ENCODE measurements at regions not wholly inside any gene's neighbourhood (a gene's known extent, or its start where the extent isn't known, plus 50 kb on each side); places are given as distances from the start of the nearest gene placed in this dataset.
A peak's percentile ranks its signal among the peaks of the same experiment; 100 is the strongest.

DNA sequence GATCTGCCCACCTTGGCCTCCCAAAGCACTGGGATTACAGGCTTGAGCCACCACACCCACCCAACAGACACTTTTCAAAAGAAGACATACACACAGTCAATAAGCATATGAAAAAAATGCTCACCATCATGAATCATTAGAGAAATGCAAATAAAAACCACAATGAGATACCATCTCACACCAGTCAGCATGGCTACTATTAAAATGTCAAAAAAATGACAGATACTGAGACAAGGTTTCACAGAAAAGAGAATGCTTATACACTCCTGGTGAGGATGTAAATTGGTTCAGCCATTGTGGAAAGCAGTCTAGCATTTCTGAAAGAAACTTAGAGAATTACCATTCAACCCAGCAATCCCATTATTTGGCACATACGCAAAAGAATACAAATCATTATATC lies 1947.2 kb downstream of the SUCLG1 start:
- Mint-ChIP-seq H3K4me1 (no peaks in the 10 kb centered on the region), H3K27me3 (no peaks in the 10 kb centered on the region), H3K36me3 (peaks cover 0 to 4% (median 0%) of the 10 kb centered on the region in 3 donors), H3K4me3 (peak overlapping the region in 1 of 10 donors; percentile 20), H3K9me3 (peaks cover 0 to 17% (median 7%) of the 10 kb centered on the region in 9 donors), H3K27ac (no peak overlapping the region)
- ATAC-seq (no peak), DNase-seq (no peak)
- POLR2A ChIA-PET = no interaction called here

DNA sequence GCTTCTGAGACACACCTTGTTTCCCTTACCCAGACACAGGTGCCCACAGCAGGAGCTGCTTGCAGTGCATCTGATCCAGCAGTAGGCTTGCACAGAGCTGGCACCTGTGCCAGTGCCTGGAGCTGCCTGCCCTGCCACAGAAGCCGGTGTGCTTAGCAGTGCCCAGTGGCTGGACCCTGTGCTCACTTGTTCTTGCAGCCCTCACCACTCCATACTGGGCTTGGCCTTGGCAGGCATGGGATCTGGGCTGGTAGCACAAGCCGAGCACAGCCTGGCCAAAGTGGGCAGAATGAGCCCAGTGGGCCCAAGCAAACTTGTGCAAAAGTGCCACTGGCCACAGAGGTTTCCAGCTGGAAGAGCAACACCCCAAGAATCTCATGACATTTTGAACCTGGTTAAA lies 1950.4 kb downstream of the SUCLG1 start:
- POLR2A ChIA-PET = no interaction called here
- peaks cover 0 to 4% (median 4%) of the 10 kb centered on the region in 3 donors for H3K36me3 Mint-ChIP-seq
- DNase-seq (no peak), ATAC-seq (no peak)
- H3K27me3 Mint-ChIP-seq = no peaks in the 10 kb centered on the region
- peaks cover 0 to 19% (median 7%) of the 10 kb centered on the region in 9 donors for H3K9me3 Mint-ChIP-seq
- H3K27ac Mint-ChIP-seq = no peak overlapping the region
- no peaks in the 10 kb centered on the region for H3K4me1 Mint-ChIP-seq
- H3K4me3 Mint-ChIP-seq = no peak overlapping the region

DNA sequence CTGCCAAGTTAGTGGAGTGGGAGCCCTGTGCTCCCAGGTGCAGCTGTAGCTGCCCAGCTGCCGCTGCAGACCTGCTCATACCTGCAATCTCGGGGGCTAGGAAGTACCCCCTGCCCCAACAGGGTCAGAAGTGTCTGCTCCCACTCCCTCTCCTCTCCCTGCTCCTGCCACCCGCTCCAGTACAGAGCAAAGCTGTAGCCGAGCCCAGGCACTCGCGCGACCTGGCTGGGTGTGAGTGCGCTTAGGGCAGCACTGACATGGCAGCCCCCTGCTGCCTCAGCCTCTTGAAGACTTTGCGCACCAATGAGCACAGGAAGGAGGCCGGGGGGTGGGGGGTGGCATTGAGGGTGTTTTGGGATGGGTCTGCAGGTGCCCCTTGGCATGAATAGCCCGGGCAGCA lies 1951.4 kb downstream of the SUCLG1 start:
- Mint-ChIP-seq H3K9me3 (peaks cover 0 to 30% (median 15%) of the 10 kb centered on the region in 9 donors), H3K4me3 (no peak overlapping the region), H3K27me3 (no peaks in the 10 kb centered on the region), H3K27ac (no peak overlapping the region), H3K36me3 (peaks cover 0 to 11% (median 4%) of the 10 kb centered on the region in 3 donors), H3K4me1 (no peaks in the 10 kb centered on the region)
- POLR2A ChIA-PET = no interaction called here
- ATAC-seq (no peak), DNase-seq (no peak)

DNA sequence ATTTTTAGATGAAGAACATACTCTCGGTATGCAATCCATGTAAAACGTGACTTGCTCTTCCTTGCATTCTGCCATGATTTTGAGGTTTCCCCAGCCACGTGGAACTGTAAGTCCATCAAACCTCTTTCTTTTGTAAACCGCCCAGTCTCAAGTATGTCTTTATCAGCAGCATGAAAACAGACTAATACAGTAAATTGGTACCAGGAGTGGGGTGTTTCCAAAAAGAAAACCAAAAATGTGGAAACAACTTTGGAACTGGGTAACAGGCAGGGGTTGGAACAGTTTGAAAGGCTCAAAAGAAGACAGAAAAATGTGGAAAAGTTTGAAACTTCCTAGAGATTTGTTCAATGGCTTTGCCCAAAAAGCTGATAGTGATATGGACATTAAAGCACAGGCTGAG lies 1957.9 kb downstream of the SUCLG1 start:
- Mint-ChIP-seq H3K4me3 (no peak overlapping the region), H3K36me3 (peaks cover 0 to 18% (median 5%) of the 10 kb centered on the region in 3 donors), H3K27ac (no peak overlapping the region), H3K9me3 (peaks cover 0 to 50% (median 25%) of the 10 kb centered on the region in 9 donors), H3K4me1 (no peaks in the 10 kb centered on the region), H3K27me3 (no peaks in the 10 kb centered on the region)
- DNase-seq = no peak
- ATAC-seq = no peak
- POLR2A ChIA-PET = no interaction called here

DNA sequence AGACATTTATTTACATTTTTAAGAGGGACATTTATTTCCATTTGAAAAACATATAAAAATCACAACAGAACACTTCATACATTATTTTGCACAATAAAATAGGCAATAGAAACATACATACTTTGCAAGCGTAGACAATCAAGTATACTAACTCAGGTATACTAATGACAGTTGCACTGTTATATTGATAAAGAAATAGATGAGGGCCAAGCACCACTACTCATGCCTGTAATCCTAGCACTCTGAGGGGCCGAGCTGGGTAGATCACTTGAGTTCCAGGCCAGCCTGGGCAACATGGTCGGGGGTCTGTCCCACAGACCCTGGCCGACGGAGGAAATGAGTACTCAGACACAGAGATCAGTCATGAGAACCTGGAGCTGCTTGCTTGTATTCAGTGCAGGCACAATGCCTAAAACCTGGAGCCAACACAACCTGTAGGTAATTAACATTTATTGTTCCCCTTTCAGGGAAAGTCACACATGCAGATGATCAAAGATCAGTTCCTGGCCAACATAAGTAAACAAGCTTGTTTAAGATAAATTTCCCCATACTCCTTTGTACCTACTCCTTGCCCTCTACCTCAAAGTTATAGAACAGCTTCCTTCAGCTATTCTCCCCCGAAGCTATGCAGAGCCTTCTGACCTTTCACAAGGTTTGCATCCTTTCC lies 1960.2 kb downstream of the SUCLG1 start:
- Mint-ChIP-seq H3K27ac (no peak overlapping the region), H3K4me3 (no peak overlapping the region), H3K27me3 (no peaks in the 10 kb centered on the region), H3K4me1 (no peaks in the 10 kb centered on the region), H3K36me3 (peaks cover 0 to 18% (median 2%) of the 10 kb centered on the region in 3 donors), H3K9me3 (peaks cover 0 to 50% (median 27%) of the 10 kb centered on the region in 9 donors)
- ATAC-seq = no peak
- no peak for DNase-seq
- POLR2A ChIA-PET = no interaction called here

DNA sequence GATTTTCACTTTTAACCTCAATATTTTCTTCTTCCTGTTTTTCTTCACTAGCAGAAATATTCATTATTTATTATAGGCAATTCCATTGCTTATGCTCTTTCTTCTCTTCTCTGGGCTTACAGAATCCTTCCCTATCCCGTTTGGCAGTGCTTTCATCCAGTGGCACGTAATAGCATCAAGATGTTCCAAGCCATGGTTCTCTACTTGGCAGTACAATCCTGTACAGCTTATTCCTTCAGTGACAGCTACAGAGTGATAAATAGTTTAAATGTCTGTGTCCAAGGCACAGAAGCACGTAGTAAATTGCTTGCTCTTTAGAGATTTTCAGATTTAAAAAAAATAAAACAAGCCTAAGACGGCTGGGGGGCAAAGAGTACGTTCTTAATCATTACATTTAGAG lies 1964.3 kb downstream of the SUCLG1 start:
- no peak for DNase-seq
- H3K36me3 Mint-ChIP-seq = no peaks in the 10 kb centered on the region
- no peak overlapping the region for H3K27ac Mint-ChIP-seq
- H3K4me3 Mint-ChIP-seq = no peak overlapping the region
- ATAC-seq = no peak
- POLR2A ChIA-PET = no interaction called here
- H3K27me3 Mint-ChIP-seq = no peaks in the 10 kb centered on the region
- no peaks in the 10 kb centered on the region for H3K4me1 Mint-ChIP-seq
- peaks cover 0 to 42% (median 8%) of the 10 kb centered on the region in 9 donors for H3K9me3 Mint-ChIP-seq

DNA sequence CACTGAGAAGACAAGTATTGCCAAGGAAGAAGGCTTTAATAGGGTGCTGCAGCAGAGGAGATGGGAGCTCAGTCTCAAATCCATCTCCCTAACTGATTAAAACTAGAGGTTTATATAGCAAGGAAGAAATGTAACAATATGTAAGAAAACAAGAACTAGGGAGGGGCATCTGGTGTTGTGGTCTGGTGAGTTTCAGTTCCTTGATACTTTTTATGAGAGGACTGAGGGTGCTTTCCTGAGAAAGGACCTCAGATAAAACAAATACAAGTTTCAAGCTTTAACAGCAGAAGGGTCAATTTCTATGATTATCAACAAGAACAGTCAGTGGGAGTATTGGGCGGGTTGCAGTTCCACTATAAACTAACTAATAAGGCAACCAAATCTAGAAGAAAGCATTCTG lies 1967.5 kb downstream of the SUCLG1 start:
- Mint-ChIP-seq H3K4me3 (no peak overlapping the region), H3K27ac (no peak overlapping the region), H3K27me3 (no peaks in the 10 kb centered on the region), H3K36me3 (no peaks in the 10 kb centered on the region), H3K4me1 (no peaks in the 10 kb centered on the region), H3K9me3 (peaks cover 0 to 29% (median 4%) of the 10 kb centered on the region in 9 donors)
- POLR2A ChIA-PET = no interaction called here
- no peak for ATAC-seq
- no peak for DNase-seq

DNA sequence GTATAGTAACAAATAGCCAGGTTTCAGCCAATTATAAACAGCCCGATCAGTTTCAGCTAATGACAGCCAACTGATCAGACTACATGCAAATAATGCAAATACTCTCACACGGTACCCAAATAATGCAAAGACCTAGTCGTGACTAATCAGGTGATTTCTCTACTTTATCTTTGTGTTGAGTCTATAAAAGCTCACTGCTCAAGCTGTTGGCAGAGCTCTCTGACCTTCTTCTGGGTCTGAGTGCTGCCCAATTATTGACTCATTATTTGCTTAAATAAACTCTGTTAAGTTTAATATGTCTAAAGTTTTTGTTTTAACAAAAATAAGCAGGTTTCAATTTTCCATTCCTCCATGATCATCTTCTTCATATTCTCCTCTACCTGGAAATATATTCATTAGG lies 1971.7 kb downstream of the SUCLG1 start:
- Mint-ChIP-seq H3K36me3 (no peaks in the 10 kb centered on the region), H3K4me3 (no peak overlapping the region), H3K9me3 (peaks cover 0 to 20% (median 4%) of the 10 kb centered on the region in 9 donors), H3K4me1 (no peaks in the 10 kb centered on the region), H3K27me3 (no peaks in the 10 kb centered on the region), H3K27ac (no peak overlapping the region)
- ATAC-seq (no peak), DNase-seq (no peak)
- POLR2A ChIA-PET = no interaction called here

DNA sequence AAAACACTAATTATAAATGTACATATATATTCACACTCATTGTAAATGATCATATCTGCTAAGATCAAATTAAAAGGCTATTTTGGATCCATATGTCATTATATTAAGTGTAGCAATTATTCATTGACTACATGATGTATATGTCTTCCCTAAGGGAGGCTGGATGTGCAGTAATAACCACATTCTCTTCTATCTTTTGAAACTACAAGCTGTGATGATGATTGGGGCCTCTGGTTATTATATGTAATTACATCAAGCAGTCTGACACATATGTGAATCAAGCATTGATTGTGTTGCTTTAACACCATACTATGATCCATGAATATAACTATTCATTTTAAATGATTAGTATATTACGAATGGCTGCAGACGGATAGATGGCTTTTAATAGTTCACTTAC lies 1973.4 kb downstream of the SUCLG1 start:
- H3K36me3 Mint-ChIP-seq = no peaks in the 10 kb centered on the region
- H3K27me3 Mint-ChIP-seq = no peaks in the 10 kb centered on the region
- H3K4me1 Mint-ChIP-seq = no peaks in the 10 kb centered on the region
- DNase-seq = no peak
- POLR2A ChIA-PET = no interaction called here
- H3K9me3 Mint-ChIP-seq = peaks cover 0 to 11% (median 5%) of the 10 kb centered on the region in 9 donors
- no peak overlapping the region for H3K4me3 Mint-ChIP-seq
- no peak overlapping the region for H3K27ac Mint-ChIP-seq
- no peak for ATAC-seq

DNA sequence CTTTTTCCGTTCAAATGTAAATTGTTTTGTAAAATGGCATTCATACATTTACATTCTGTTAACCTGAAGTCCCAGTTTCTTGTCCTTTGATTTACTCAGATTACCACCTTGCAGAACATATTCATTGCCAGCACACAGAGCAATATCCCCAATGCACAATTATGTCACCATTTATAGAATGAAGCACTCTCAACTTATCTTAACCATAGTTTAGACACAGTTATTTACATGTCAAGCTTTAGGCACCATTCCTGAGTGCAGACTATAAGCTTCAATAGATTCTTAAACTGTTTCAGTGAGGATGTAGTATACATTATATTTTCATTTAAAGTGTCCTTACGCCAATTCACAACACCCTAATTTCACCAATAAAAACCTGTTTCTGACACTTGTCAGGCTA lies 1977.9 kb downstream of the SUCLG1 start:
- Mint-ChIP-seq H3K36me3 (no peaks in the 10 kb centered on the region), H3K9me3 (peaks cover 2 to 16% (median 8%) of the 10 kb centered on the region in 9 donors), H3K27ac (no peak overlapping the region), H3K27me3 (no peaks in the 10 kb centered on the region), H3K4me1 (no peaks in the 10 kb centered on the region), H3K4me3 (no peak overlapping the region)
- no peak for DNase-seq
- no peak for ATAC-seq
- POLR2A ChIA-PET = no interaction called here

DNA sequence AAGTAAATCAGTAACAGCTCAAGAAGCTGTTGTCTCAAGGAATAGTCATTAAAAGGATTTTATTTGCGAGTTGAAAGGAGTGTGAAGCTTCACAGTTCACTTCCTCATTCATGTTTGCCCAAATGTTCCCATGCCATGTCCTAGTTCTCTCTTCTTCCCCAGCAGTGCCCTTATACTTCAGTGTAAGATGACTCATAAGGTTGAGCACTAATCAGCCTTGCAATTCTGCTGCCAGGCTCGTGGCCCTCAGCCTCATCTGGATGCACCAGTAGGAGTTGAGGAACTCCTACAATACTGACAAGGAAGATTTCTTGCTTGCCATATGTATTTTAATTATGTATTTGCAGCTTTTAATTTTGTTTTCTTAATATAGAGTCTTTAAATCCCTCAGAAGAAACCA lies 1980.4 kb downstream of the SUCLG1 start:
- no peaks in the 10 kb centered on the region for H3K36me3 Mint-ChIP-seq
- no peak for DNase-seq
- H3K27ac Mint-ChIP-seq = no peak overlapping the region
- no peaks in the 10 kb centered on the region for H3K4me1 Mint-ChIP-seq
- H3K4me3 Mint-ChIP-seq = no peak overlapping the region
- POLR2A ChIA-PET = no interaction called here
- no peak for ATAC-seq
- no peaks in the 10 kb centered on the region for H3K27me3 Mint-ChIP-seq
- H3K9me3 Mint-ChIP-seq = peaks cover 2 to 16% (median 6%) of the 10 kb centered on the region in 9 donors

DNA sequence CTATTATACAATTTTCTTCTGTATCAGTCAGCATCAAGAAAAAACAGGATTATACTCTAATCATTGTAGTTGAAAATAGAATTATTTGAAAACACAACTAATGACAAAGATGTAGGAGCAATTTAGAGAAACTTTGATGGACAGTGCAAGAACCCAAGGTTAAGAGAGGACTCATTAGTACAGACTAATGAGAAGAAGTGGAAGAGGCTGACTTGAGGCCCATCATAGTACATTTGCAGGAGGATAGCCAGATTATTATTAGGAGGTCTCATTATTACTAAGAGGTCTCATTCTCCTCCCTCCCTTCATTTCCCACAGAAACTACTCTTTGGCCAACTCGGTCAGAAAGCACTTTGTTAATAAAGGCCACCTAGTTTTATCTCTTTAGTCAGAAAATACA lies 1983.0 kb downstream of the SUCLG1 start:
- ATAC-seq (no peak), DNase-seq (no peak)
- no peaks in the 10 kb centered on the region for H3K4me1 Mint-ChIP-seq
- no peak overlapping the region for H3K4me3 Mint-ChIP-seq
- no peaks in the 10 kb centered on the region for H3K36me3 Mint-ChIP-seq
- H3K9me3 Mint-ChIP-seq = peaks cover 0 to 18% (median 5%) of the 10 kb centered on the region in 9 donors
- no peaks in the 10 kb centered on the region for H3K27me3 Mint-ChIP-seq
- POLR2A ChIA-PET = no interaction called here
- no peak overlapping the region for H3K27ac Mint-ChIP-seq

DNA sequence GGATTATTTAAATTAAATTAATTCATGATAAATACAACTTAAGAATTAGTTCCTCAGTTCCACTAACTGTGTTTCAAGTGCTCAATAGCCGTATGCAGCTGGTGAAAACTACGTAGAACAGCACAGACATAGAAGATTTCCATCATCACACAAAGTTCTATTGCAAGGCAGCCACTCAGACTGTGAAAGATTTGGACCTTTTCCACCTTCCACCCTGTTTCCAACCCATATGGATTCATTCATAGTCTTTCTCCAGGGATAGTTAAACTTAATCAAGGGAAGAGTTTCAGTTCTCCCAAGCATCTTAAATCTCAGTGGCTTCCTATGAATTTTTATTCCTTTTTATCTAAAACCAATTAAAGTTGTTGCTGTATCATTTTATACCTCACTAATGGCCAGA lies 2030.8 kb downstream of the SUCLG1 start:
- DNase-seq = no peak
- Mint-ChIP-seq H3K4me1 (no peaks in the 10 kb centered on the region), H3K27me3 (no peaks in the 10 kb centered on the region), H3K36me3 (no peaks in the 10 kb centered on the region), H3K9me3 (peaks cover 0 to 25% (median 6%) of the 10 kb centered on the region in 9 donors), H3K4me3 (no peak overlapping the region), H3K27ac (no peak overlapping the region)
- no peak for ATAC-seq
- POLR2A ChIA-PET = no interaction called here

DNA sequence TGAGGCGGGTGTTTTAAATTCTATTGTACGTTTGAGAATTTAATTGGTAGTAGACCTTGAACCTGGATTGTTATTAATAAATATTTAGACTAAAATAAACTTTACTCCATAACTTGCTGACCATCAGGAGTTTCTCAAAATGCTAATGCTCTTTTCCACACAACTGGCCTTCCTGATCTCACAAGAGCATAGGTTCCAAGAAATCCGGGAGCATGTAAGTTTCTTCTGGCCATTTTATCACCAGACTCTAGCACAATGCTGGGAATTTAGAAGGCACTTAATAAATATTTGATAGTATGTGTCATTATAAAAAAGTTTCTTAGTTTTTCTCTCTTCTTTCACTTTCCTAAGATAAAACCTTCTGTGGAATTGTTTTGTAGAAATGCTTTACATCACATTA lies 2047.1 kb downstream of the SUCLG1 start:
- no peak for DNase-seq
- no peaks in the 10 kb centered on the region for H3K27me3 Mint-ChIP-seq
- H3K27ac Mint-ChIP-seq = no peak overlapping the region
- no peaks in the 10 kb centered on the region for H3K36me3 Mint-ChIP-seq
- H3K9me3 Mint-ChIP-seq = peaks cover 0 to 31% (median 4%) of the 10 kb centered on the region in 9 donors
- no peaks in the 10 kb centered on the region for H3K4me1 Mint-ChIP-seq
- POLR2A ChIA-PET = no interaction called here
- H3K4me3 Mint-ChIP-seq = no peak overlapping the region
- ATAC-seq = no peak

Measured in naive thymus-derived CD8-positive, alpha-beta T cell (primary cell).